Immature natural killer cell (primary cell): ENCODE measurements at regions not wholly inside any gene's neighbourhood (a gene's known extent, or its start where the extent isn't known, plus 50 kb on each side); places are given as distances from the start of the nearest gene placed in this dataset.

ENCODE experiments used
- DNase-seq, 3 donors: peaks; one replicate each; pipeline ENCODE4 v3.0.0; 2022; ENCODE audit warnings: mixed read lengths in 1 of 3
- H3K27ac Mint-ChIP-seq, 6 donors: one replicate each; pipeline ENCODE4 v1.8.0; 2020; ENCODE audit warnings: mixed read lengths in 6 of 6, mild to moderate bottlenecking in 5 of 6, inconsistent platforms in 4 of 6, moderate library complexity in 3 of 6
- H3K27me3 Mint-ChIP-seq, 3 donors: one replicate each; pipeline ENCODE4 v1.8.0; 2020 to 2021; ENCODE audit warnings: low read depth in 3 of 3, mild to moderate bottlenecking in 3 of 3, mixed read lengths in 3 of 3, moderate library complexity in 3 of 3, inconsistent platforms in 1 of 3
- H3K36me3 Mint-ChIP-seq, 3 donors: one replicate each; pipeline ENCODE4 v1.8.0; 2020; ENCODE audit warnings: mixed read lengths in 3 of 3, inconsistent platforms in 2 of 3, mild to moderate bottlenecking in 2 of 3
- H3K4me1 Mint-ChIP-seq, 2 donors: one replicate each; pipeline ENCODE4 v1.8.0; 2020; ENCODE audit warnings: inconsistent platforms in 2 of 2, mild to moderate bottlenecking in 2 of 2, mixed read lengths in 2 of 2, moderate library complexity in 1 of 2
- H3K4me3 Mint-ChIP-seq, 5 donors: one replicate each; pipeline ENCODE4 v1.8.0; 2020; ENCODE audit warnings: mild to moderate bottlenecking in 5 of 5, mixed read lengths in 5 of 5, inconsistent platforms in 3 of 5, moderate library complexity in 3 of 5
- H3K9me3 Mint-ChIP-seq, 6 donors: one replicate each; pipeline ENCODE4 v1.8.0; 2020; ENCODE audit warnings: mild to moderate bottlenecking in 6 of 6, mixed read lengths in 6 of 6, inconsistent platforms in 4 of 6, moderate library complexity in 3 of 6

DNA sequence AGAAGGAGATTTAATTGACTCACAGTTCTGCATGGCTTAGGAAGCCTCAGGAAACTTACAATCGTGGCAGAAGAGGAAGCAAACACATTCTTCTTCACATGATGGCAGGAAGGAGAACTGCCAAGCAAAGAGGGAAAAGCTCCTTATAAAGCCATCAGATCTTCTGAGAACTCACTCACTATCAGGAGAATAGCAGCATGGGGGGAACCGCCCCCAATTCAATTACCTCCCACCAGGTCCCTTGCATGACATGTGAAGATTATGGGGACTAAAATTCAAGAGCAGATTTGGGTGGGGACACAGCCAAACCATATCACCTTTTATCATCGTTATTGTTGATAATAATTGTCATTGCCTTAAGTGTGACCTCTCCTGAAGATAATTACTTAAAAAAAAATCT is 197.9 kb upstream of the SLC14A2 start:
- H3K4me3 Mint-ChIP-seq = no peak overlapping the region
- peaks cover 0 to 2% (median 0%) of the 10 kb centered on the region in 6 donors for H3K9me3 Mint-ChIP-seq
- H3K27ac Mint-ChIP-seq = no peak overlapping the region
- no peak for DNase-seq
- H3K36me3 Mint-ChIP-seq = no peaks in the 10 kb centered on the region
- peaks cover 0 to 4% (median 2%) of the 10 kb centered on the region in 3 donors for H3K27me3 Mint-ChIP-seq
- peaks cover 0 to 5% of the 10 kb centered on the region in 2 donors for H3K4me1 Mint-ChIP-seq

DNA sequence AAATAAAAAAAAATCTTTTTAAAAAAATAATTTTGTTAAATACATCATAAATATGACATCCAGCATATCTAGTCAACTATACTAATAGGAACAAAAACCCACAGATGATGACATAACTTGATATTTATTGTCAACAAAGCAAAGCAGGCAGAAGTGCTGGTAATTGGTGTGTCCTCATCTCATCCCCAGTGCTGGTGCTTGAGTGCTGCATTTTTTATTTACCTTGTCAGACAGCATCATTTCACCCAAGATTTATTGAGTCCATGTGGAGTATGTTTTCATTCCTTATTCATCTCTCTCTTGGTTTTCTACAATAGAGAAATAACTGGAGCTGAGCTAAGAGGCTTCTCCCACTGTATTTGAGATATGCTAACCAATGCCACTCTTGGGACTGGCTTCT is 191.6 kb upstream of the SLC14A2 start:
- Mint-ChIP-seq H3K4me3 (no peak overlapping the region), H3K9me3 (peaks cover 0 to 2% (median 0%) of the 10 kb centered on the region in 6 donors), H3K4me1 (no peaks in the 10 kb centered on the region), H3K36me3 (no peaks in the 10 kb centered on the region), H3K27ac (no peak overlapping the region), H3K27me3 (peaks cover 0 to 5% (median 5%) of the 10 kb centered on the region in 3 donors)
- DNase-seq = no peak

DNA sequence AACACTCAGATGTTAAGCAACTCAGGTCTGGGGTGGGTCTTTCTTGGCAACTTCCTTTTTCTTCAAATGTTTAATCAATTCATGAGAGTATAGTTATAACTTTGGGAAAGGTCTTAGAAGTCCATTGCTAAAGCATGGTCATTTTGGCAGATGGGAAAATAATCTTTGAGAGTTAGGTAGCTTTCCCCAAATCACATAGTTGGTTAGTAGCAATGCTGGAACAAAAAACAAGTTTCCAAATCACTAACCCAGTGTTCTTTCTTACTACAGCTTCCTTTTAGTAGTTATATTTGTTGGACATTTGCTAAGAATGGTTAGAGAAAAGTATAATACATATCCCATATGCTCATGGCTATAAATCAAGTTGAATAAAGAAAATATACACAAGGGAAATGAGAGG is 185.2 kb upstream of the SLC14A2 start:
- no peaks in the 10 kb centered on the region for H3K9me3 Mint-ChIP-seq
- H3K4me3 Mint-ChIP-seq = no peak overlapping the region
- DNase-seq = no peak
- H3K4me1 Mint-ChIP-seq = no peaks in the 10 kb centered on the region
- no peaks in the 10 kb centered on the region for H3K36me3 Mint-ChIP-seq
- no peak overlapping the region for H3K27ac Mint-ChIP-seq
- peaks cover 0 to 3% (median 3%) of the 10 kb centered on the region in 3 donors for H3K27me3 Mint-ChIP-seq

DNA sequence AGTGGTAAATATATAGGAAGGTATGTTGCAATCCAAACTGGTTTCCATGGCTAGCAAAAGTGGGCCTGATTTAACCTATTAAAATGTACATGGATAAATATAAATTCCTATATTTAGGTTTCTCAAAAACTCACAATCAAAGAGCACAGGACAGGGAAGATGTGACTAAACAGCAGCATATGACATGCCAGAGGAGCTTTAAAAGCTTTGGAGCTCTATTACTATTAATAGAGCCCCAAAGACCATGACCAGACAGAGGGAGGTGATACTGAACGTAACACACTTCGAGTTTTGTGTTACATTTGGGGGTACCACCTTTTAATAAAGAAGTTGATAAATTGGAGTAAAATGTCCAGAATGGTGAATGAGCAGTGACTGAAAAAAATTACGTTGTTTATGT is 179.5 kb upstream of the SLC14A2 start:
- no peak for DNase-seq
- H3K27me3 Mint-ChIP-seq = no peaks in the 10 kb centered on the region
- no peaks in the 10 kb centered on the region for H3K36me3 Mint-ChIP-seq
- H3K27ac Mint-ChIP-seq = no peak overlapping the region
- no peaks in the 10 kb centered on the region for H3K9me3 Mint-ChIP-seq
- H3K4me1 Mint-ChIP-seq = no peaks in the 10 kb centered on the region
- no peak overlapping the region for H3K4me3 Mint-ChIP-seq

DNA sequence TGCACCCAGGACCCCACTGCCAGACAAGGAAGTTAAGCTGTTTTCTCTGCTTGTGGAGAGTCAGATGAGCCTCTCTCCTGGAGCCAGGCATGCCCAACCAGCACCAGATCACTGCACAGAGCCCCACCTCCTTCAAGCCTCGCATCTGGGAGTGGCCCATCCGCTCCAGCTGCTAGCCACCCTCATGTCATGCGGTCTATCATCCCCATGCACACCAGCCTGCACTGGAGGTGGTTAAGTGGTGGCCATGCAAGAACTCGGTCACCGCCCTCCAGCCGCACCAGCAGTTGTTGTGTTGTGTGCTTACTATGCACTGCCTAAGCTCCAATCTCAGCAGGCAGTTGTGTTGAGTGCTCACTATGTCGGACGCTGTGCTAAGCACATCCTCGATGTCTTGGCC is 177.9 kb upstream of the SLC14A2 start:
- Mint-ChIP-seq H3K9me3 (no peaks in the 10 kb centered on the region), H3K4me3 (no peak overlapping the region), H3K4me1 (no peaks in the 10 kb centered on the region), H3K27me3 (no peaks in the 10 kb centered on the region), H3K36me3 (no peaks in the 10 kb centered on the region), H3K27ac (no peak overlapping the region)
- DNase-seq = no peak

DNA sequence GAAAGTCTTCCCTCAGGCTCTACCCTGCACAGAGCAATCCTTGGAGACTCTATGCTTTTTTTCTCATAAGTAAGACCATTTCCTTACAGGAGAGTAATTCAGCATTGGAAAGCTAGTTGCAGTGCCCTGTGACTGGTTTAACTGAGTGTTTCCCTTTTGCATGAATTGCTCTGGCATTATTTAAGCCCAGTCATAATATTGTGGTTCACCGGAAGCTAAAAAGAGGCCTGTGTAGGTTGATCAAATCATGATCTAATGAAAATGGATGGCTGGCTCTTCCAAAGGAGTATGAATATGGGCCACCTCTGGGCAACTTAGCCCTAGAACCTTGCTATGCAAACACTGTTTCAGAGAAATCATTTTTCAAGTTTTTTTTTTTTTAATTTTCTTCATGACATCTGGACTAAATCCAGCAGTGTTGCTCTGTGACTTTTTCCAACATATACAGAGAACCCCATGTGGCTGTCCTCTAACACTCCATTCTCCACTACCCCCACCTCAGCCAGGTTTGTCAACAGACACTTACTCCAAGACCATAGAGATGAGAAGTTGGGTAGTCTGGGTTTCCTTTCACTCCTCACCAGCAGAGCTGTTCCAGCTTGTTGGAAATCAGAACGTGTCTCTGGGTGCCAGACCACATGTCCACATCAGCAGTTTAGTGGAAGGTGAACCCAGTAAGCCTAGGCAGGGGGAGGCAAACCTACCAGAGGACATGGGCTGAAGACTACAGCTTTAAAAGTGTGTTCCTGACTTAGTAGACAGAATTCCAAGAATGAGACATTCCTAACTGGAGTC is 175.2 kb upstream of the SLC14A2 start:
- H3K9me3 Mint-ChIP-seq = peaks cover 0 to 3% (median 0%) of the 10 kb centered on the region in 6 donors
- DNase-seq = no peak
- no peak overlapping the region for H3K27ac Mint-ChIP-seq
- H3K4me3 Mint-ChIP-seq = no peak overlapping the region
- no peaks in the 10 kb centered on the region for H3K36me3 Mint-ChIP-seq
- no peaks in the 10 kb centered on the region for H3K4me1 Mint-ChIP-seq
- no peaks in the 10 kb centered on the region for H3K27me3 Mint-ChIP-seq

DNA sequence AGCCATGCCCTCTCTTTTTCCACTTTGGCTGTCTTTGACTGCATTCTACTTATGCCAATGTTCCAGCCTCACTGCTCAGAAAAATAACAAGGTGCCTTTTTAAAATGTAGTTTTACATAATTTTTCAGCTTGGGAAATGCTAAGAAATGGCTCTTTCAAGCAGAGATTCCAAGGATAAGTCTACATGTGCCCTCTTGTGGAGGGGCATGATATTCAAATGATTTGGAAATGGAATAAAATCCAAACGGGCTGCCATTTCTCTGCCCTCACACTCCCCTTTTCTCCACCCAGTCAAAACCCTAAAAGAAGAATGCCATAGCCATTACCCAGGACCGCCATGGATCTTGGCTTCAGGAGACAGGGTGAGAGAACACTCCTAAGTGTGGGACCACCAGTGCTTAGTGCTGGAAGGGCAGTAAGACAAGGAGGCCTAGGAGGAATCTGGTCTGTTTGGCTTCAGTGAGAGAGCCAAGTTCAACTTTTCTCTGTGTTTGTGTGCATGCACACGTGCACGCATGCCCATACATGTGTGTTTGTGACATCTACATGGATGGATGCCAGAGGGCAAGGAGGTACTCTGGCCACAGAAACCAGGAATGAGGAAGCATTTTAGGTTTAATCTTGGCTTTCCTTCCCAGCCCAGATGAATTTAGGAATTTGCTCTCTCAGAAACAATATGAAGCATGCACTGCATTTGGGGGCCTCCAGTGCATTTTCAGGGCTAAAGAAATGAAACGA is 174.0 kb upstream of the SLC14A2 start:
- H3K27me3 Mint-ChIP-seq = peaks cover 0 to 2% (median 0%) of the 10 kb centered on the region in 3 donors
- H3K36me3 Mint-ChIP-seq = no peaks in the 10 kb centered on the region
- H3K9me3 Mint-ChIP-seq = peaks cover 0 to 3% (median 0%) of the 10 kb centered on the region in 6 donors
- DNase-seq = no peak
- no peaks in the 10 kb centered on the region for H3K4me1 Mint-ChIP-seq
- H3K4me3 Mint-ChIP-seq = no peak overlapping the region
- no peak overlapping the region for H3K27ac Mint-ChIP-seq

DNA sequence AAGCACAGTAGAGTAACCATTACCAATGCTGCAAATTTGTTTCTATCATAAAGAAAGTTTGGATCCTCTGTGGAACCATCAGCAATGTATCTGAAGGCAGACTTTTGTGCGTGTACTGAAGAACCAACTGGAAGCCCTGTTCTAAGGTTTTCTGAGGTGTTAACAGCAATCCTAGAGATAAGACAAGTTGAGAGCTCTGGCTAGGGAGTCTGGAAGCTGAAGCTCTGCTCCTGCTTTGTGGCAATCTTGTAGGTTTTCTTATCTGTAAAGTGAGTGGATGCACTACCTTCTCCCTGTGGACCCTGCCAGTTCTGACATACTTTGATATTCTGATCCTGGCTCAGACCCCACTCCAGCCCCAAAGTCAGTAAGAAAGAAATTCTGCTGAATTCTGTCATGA is 171.2 kb upstream of the SLC14A2 start:
- Mint-ChIP-seq H3K4me3 (no peak overlapping the region), H3K9me3 (peaks cover 0 to 5% (median 0%) of the 10 kb centered on the region in 6 donors), H3K36me3 (no peaks in the 10 kb centered on the region), H3K4me1 (no peaks in the 10 kb centered on the region), H3K27ac (no peak overlapping the region), H3K27me3 (peaks cover 0 to 2% (median 0%) of the 10 kb centered on the region in 3 donors)
- DNase-seq = no peak

DNA sequence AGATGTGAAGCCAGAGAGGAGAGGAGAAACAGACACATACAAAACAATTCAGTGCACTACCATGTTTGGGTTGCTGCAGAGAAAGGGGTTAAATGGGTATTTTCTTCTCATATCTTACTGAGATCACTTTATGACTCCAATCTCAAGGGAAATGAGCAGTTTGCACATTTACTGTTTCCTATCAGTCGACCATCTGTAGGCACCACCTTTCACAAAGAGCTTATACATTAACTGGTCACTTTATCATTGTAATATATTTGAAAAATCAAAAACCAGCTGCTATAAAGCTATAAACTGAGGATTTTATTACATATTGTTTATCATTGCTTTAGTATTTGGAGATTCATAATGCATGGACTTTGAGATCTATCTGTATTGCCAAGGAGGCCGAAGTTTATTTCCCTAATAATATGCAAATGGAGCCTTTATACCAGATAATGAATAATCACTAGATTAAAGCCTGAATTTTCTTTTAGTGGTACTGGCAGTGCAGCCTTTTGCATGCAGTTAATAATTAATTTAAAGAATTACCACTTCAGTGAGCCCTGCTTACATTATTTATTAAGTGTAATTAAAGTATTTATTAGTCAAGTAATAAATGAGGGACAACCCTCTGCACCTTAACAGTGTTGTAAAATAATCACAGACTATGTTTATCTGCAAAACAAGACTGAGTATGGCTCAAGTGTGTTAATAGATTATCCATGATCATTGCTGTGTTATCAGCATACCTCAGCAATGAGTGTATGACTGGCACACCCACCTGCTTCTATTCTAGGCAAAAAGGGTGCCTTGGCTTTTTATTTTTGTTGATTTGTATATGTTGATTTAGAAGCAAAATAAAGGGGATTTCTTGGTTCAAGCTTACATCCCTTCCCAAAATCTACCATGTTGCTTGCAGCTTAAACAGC is 167.7 kb upstream of the SLC14A2 start:
- Mint-ChIP-seq H3K36me3 (no peaks in the 10 kb centered on the region), H3K4me1 (no peaks in the 10 kb centered on the region), H3K27me3 (peaks cover 0 to 2% (median 0%) of the 10 kb centered on the region in 3 donors), H3K4me3 (no peak overlapping the region), H3K9me3 (peaks cover 0 to 5% (median 0%) of the 10 kb centered on the region in 6 donors), H3K27ac (no peak overlapping the region)
- no peak for DNase-seq

DNA sequence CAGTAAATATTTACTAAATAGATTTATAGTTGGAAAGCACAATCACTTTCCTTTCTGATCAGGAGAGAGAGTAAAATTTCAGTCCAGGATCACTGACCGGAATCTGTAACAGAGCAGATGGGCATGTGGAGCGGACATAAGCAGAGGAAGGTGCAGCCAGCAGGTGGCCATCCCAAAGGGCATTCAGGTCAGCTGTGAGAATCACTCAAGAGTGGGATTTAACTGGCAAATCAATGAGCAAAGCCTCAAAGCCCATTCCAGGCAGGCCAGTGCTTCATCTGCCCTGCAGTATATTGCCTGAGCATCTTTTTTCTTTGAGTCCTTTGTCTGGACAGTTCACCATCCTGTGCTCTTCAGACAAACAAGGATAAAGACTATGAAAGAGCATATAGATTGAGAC is 166.4 kb upstream of the SLC14A2 start:
- Mint-ChIP-seq H3K4me1 (no peaks in the 10 kb centered on the region), H3K27ac (no peak overlapping the region), H3K9me3 (peaks cover 0 to 2% (median 0%) of the 10 kb centered on the region in 6 donors), H3K27me3 (peaks cover 0 to 2% (median 2%) of the 10 kb centered on the region in 3 donors), H3K4me3 (no peak overlapping the region), H3K36me3 (no peaks in the 10 kb centered on the region)
- DNase-seq = no peak

DNA sequence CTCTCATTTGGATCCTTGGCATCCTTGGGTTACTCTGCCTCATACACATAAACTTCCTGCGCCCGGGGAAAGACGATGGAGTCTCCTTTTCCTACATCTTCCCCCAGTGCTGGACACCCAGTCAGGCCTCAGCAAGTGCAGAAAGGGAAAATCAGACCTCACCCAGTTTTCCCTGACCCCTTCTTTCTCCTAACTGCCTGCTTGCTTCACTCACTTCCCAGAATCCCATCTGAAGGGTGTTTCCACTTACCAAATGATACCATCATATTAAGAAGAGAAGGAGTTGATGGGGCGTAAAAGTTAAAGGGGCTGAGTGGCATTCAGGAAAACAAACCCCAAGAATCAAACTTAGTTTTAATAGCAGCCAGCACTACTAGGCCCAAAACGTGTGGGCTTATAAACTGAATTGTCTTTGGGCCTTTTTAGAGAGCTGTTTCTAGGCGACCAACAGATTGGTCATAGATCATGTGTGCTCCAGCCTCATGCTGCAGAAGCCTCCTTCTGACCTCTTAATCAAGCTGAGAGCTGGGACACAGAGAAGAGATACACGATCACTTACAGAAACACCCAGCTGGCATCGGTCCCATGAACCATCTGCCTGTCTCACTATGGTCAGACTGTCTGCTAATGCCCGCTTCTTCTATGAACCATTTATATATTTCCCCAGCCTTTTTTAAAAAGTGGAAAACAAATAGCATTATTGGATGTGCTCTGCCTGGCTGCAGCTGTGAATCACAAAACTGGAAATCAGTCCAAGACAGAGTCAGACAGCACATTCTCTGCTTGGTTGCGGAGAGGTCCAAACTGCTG is 165.7 kb upstream of the SLC14A2 start:
- Mint-ChIP-seq H3K27ac (no peak overlapping the region), H3K4me1 (no peaks in the 10 kb centered on the region), H3K36me3 (no peaks in the 10 kb centered on the region), H3K9me3 (peaks cover 0 to 2% (median 0%) of the 10 kb centered on the region in 6 donors), H3K27me3 (peaks cover 0 to 4% (median 2%) of the 10 kb centered on the region in 3 donors), H3K4me3 (no peak overlapping the region)
- no peak for DNase-seq

DNA sequence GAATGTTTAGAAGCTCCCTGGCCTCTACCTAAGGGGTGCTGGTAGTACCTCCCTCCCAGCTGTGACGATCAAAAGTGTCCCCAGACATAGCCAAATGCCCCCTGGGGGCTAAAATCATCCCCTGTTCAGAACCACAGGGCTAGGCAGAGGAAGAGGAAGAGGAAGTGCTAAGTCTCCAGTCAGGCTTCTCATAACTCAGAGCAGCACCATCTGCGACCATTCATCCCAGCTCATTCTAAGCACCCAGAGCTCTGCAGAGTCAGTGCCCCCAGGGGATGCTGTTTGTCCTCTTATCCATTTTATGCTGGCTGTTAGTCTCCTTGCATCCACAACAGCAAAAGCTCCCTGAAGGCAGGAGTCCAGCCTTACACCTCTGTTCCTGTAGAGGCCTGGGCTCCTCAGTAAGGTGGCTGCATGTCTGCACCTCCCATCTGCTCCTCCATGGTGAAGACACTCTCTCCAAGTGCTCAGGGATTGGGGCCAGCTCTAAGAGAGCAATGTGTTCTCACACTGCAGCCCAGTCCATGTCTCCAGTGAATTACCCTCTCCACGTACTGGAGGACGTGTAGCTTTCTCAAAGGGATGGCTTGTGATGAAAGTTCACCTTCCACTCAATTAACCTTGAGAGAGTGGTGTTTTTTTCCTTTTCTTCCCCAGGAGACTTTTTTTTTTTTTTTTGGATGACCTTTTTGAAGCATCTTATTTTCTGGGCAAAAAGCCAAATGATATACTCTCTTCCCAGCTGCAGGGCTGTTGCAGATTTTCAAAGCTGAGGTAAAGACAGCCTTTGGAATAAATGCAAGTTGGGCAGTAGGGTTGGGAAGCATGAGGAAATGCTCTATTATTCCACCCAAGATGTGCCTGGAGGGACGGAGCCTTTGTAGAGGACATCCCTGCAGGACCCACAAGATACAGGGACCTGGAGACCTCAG is 158.9 kb upstream of the SLC14A2 start:
- Mint-ChIP-seq H3K36me3 (no peaks in the 10 kb centered on the region), H3K27ac (peak overlapping the region in 1 of 6 donors; percentile 13), H3K4me1 (no peaks in the 10 kb centered on the region), H3K27me3 (peaks cover 0 to 12% (median 2%) of the 10 kb centered on the region in 3 donors), H3K4me3 (no peak overlapping the region), H3K9me3 (peaks cover 0 to 7% (median 0%) of the 10 kb centered on the region in 6 donors)
- no peak for DNase-seq
